ENCODE measurements at regions not wholly inside any gene's neighbourhood (a gene's known extent, or its start where the extent isn't known, plus 50 kb on each side); places are given as distances from the start of the nearest gene placed in this dataset.
A peak's percentile ranks its signal among the peaks of the same experiment; 100 is the strongest.

DNA sequence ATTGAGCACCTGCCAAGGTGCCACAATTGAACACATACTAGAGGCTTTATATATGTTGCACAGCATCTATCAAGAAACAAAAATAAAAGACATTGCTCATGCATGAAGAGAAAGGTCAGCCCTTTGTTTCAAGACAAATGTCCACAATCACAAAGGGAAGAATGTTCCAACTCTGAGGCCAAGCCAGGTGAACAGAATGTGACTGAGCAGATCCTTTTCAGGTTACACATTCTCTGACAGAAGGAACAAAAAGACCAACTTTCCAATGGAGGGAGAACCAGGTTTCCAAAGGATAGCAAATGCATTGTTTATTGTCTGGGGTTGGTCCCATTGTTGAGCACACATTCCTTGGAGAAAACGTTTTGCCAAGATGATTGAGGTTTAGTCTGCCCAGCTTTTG lies 50.2 kb upstream of the FAM174B start:
- no peaks in the 10 kb centered on the region; the same call in 1 of the 2 replicates for H3K9me3 ChIP-seq (ENCODE audit: insufficient read depth, low read length)
- no peak for DNase-seq (ENCODE audit: low read depth, low spot score)
- H3K36me3 ChIP-seq (ENCODE audit: insufficient read depth, insufficient read length, low read length) = no peaks in the 10 kb centered on the region
- no peak overlapping the region for H3K4me3 ChIP-seq (ENCODE audit: insufficient read length, low read depth)
- H3K9ac ChIP-seq (ENCODE audit: insufficient read length, low read depth) = no peak overlapping the region
- H3K27me3 ChIP-seq (ENCODE audit: insufficient read depth, insufficient read length) = no peaks in the 10 kb centered on the region
- peaks cover 3% of the 10 kb centered on the region for H3K4me1 ChIP-seq (ENCODE audit: insufficient read depth, insufficient read length)
- TF ChIP-seq ZNF274 (IDR thresholded peaks at IDR 0.05; ENCODE audit: low read depth, low read length) (no peak), YY1 (IDR thresholded peaks at IDR 0.05; ENCODE audit: insufficient read depth, insufficient read length) (no peak), SUZ12 (IDR thresholded peaks at IDR 0.05; ENCODE audit: extremely low read depth, insufficient read depth, insufficient read length) (no peak)

DNA sequence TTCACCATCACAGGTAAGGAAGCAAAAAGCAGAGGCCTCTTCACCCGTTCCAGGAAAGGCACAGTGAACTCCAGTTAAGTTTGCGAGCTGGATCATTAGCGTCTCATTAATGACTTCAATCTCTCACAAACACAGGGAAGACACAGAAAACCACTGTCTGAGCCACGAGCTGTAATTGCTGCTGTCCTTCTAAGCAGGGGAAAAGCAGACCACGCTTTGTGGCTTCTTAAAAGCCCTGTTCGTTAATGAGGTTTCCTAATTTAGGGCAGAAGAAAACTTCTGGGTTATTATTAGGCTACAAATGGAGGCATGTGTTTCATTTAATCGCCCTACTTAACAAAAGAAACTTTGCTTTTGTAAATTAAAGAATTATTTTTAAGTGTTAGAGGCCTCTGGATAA lies 50.6 kb upstream of the FAM174B start:
- Histone ChIP-seq H3K9me3 (ENCODE audit: insufficient read depth, low read length) (no peaks in the 10 kb centered on the region; the same call in 1 of the 2 replicates), H3K9ac (ENCODE audit: insufficient read length, low read depth) (no peak overlapping the region), H3K4me1 (ENCODE audit: insufficient read depth, insufficient read length) (peaks cover 3% of the 10 kb centered on the region), H3K4me3 (ENCODE audit: insufficient read length, low read depth) (no peak overlapping the region), H3K27me3 (ENCODE audit: insufficient read depth, insufficient read length) (no peaks in the 10 kb centered on the region), H3K36me3 (ENCODE audit: insufficient read depth, insufficient read length, low read length) (no peaks in the 10 kb centered on the region)
- no peak for DNase-seq (ENCODE audit: low read depth, low spot score)
- no peak for TF ChIP-seq ZNF274 (IDR thresholded peaks at IDR 0.05; ENCODE audit: low read depth, low read length)
- no peak for TF ChIP-seq SUZ12 (IDR thresholded peaks at IDR 0.05; ENCODE audit: extremely low read depth, insufficient read depth, insufficient read length)
- TF ChIP-seq YY1 (IDR thresholded peaks at IDR 0.05; ENCODE audit: insufficient read depth, insufficient read length) = no peak

DNA sequence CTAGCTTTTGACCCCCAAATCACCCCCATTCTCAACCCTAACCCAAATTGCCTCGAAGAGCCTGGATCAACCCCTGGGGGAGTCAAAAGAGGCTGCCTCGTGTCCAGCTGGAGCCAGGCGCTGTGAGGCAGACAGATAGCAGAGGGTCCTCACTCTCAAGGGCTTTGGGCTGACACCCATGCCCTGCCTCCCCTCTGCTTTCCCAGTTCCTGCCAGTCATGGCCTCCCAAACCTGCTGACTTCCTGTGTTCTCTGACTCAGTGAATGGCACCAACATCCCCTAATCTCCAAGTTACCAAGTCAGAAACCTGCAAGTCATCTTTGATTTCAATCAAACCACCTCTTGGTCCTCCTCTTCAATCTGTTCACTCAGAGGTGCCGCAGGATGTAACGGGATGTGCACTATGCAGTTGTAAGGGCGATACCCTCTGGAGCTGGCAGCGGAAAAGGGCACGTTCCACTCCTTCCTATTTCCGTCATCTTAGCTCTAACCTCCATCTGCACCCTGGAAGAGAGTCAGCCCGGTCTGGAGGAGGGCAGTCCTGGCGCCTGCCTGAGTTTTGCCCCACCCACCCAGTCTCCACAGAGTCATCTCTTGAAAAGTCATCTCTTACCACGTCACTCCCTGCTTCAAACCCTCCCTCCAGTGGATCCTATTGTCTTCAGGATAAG lies 52.4 kb upstream of the FAM174B start:
- TF ChIP-seq ZNF274 (IDR thresholded peaks at IDR 0.05; ENCODE audit: low read depth, low read length) (no peak), YY1 (IDR thresholded peaks at IDR 0.05; ENCODE audit: insufficient read depth, insufficient read length) (no peak), SUZ12 (IDR thresholded peaks at IDR 0.05; ENCODE audit: extremely low read depth, insufficient read depth, insufficient read length) (no peak)
- Histone ChIP-seq H3K9ac (ENCODE audit: insufficient read length, low read depth) (no peak overlapping the region), H3K9me3 (ENCODE audit: insufficient read depth, low read length) (no peaks in the 10 kb centered on the region; the same call in 1 of the 2 replicates), H3K36me3 (ENCODE audit: insufficient read depth, insufficient read length, low read length) (no peaks in the 10 kb centered on the region), H3K4me1 (ENCODE audit: insufficient read depth, insufficient read length) (peaks cover 3% of the 10 kb centered on the region), H3K27me3 (ENCODE audit: insufficient read depth, insufficient read length) (no peaks in the 10 kb centered on the region), H3K4me3 (ENCODE audit: insufficient read length, low read depth) (no peak overlapping the region)
- DNase-seq (ENCODE audit: low read depth, low spot score) = no peak

DNA sequence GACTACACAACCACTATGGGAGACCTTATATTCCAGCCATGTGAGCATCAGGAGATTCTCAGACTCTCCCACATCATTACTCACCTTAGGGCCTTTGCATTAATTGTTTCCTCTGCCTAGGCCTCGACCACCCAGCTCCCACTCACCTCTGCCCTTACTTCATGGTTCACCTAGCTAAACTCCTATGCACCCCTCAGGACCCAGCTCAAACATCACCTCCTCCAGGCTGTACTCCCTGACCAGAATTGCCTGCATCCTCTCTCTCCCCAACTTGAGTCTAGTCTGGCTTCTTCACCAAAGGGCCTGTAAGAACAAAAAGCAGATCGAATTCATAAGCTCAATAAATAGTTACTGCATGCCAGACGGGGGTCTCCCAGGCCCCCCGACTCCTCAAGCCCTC lies 53.1 kb upstream of the FAM174B start:
- DNase-seq (ENCODE audit: low read depth, low spot score) = no peak
- TF ChIP-seq SUZ12 (IDR thresholded peaks at IDR 0.05; ENCODE audit: extremely low read depth, insufficient read depth, insufficient read length) = no peak
- no peak for TF ChIP-seq YY1 (IDR thresholded peaks at IDR 0.05; ENCODE audit: insufficient read depth, insufficient read length)
- no peak for TF ChIP-seq ZNF274 (IDR thresholded peaks at IDR 0.05; ENCODE audit: low read depth, low read length)
- no peak overlapping the region for H3K4me3 ChIP-seq (ENCODE audit: insufficient read length, low read depth)

DNA sequence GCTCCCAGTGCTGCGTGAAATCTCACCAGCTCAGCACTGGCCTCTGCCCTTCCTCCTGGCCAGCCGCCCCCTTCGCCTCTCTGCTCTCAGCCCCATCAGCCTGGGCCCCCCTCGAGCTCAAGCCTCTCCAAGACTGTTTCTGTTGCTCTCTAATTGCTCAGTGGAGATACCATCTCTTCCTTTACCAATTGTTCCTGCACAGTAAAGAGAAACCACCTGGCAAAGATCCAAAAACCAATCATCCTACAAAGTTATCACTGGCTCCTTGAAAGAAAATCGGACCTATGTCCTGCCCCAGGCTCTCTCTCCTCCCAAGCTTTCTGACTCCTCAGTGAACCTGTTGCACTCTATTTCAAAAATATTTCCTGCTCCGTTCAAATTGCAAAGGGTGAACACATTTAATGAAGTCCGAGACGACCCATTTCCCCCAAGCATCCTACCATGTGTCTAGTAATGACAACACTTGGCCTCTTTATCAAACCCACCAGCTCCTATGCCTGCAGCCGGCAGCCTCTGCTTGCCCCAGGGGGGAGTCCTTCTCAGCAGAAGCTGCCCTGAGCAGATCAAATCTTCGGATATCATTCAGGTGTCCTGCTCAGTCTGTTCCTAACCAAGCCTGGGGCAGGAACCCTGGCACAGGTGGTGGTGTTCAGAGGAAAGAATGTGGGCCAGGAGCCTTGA lies 53.7 kb upstream of the FAM174B start:
- no peaks in the 10 kb centered on the region for H3K27me3 ChIP-seq (ENCODE audit: insufficient read depth, insufficient read length)
- H3K9ac ChIP-seq (ENCODE audit: insufficient read length, low read depth) = no peak overlapping the region
- DNase-seq (ENCODE audit: low read depth, low spot score) = no peak
- H3K36me3 ChIP-seq (ENCODE audit: insufficient read depth, insufficient read length, low read length) = no peaks in the 10 kb centered on the region
- no peaks in the 10 kb centered on the region; the same call in 1 of the 2 replicates for H3K9me3 ChIP-seq (ENCODE audit: insufficient read depth, low read length)
- no peak overlapping the region for H3K4me3 ChIP-seq (ENCODE audit: insufficient read length, low read depth)
- peaks cover 3% of the 10 kb centered on the region for H3K4me1 ChIP-seq (ENCODE audit: insufficient read depth, insufficient read length)
- TF ChIP-seq ZNF274 (IDR thresholded peaks at IDR 0.05; ENCODE audit: low read depth, low read length) (no peak), SUZ12 (IDR thresholded peaks at IDR 0.05; ENCODE audit: extremely low read depth, insufficient read depth, insufficient read length) (no peak), YY1 (IDR thresholded peaks at IDR 0.05; ENCODE audit: insufficient read depth, insufficient read length) (no peak)

More for the DNA sequence above, 53.1 kb upstream of the FAM174B start:
- Histone ChIP-seq H3K9me3 (ENCODE audit: insufficient read depth, low read length) (no peaks in the 10 kb centered on the region; the same call in 1 of the 2 replicates), H3K9ac (ENCODE audit: insufficient read length, low read depth) (no peak overlapping the region), H3K36me3 (ENCODE audit: insufficient read depth, insufficient read length, low read length) (no peaks in the 10 kb centered on the region), H3K4me1 (ENCODE audit: insufficient read depth, insufficient read length) (peaks cover 3% of the 10 kb centered on the region), H3K27me3 (ENCODE audit: insufficient read depth, insufficient read length) (no peaks in the 10 kb centered on the region)

DNA sequence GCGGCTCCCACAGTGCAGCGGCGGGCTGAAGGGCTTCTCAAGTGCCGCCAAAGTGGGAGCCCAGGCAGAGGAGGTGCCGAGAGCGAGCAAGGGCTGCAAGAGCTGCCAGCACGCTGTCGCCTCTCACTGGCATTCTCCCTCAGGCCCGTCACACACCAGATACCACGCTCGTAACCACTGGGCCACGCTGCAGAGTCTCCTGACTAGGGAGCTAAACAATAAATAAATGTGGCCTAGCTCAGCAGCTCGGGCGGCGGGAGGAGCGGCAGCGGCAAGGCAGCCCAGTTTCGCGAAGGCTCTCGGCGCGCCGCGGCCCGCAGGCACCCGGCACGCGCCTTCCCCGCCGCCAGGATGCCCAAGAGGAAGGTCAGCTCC lies 55.9 kb upstream of the FAM174B start:
- Histone ChIP-seq H3K9me3 (ENCODE audit: insufficient read depth, low read length) (no peaks in the 10 kb centered on the region; the same call in 1 of the 2 replicates), H3K4me1 (ENCODE audit: insufficient read depth, insufficient read length) (peaks cover 3% of the 10 kb centered on the region), H3K36me3 (ENCODE audit: insufficient read depth, insufficient read length, low read length) (no peaks in the 10 kb centered on the region), H3K9ac (ENCODE audit: insufficient read length, low read depth) (no peak overlapping the region), H3K4me3 (ENCODE audit: insufficient read length, low read depth) (no peak overlapping the region), H3K27me3 (ENCODE audit: insufficient read depth, insufficient read length) (no peaks in the 10 kb centered on the region)
- DNase-seq (ENCODE audit: low read depth, low spot score) = no peak
- TF ChIP-seq SUZ12 (IDR thresholded peaks at IDR 0.05; ENCODE audit: extremely low read depth, insufficient read depth, insufficient read length) (no peak), ZNF274 (IDR thresholded peaks at IDR 0.05; ENCODE audit: low read depth, low read length) (no peak), YY1 (IDR thresholded peaks at IDR 0.05; ENCODE audit: insufficient read depth, insufficient read length) (no peak)

DNA sequence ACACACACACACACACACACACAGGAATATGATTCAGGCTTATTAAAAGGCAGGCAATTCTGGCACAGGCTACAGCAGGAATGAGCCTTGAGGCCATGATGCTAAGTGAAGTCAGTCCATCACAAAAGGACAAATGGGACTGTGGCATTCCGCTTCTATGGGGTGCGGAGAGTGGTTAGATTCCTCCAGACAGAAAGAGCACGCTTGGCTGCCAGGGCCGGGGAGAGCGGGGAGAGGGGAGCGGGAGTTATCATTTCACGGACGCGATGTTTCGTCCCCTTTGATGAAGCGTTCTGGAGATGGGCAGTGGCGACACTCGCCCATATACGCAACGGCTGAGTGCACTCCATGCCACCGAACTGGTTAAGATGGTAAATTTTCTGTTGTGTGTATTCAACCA lies 58.5 kb upstream of the FAM174B start:
- TF ChIP-seq YY1 (IDR thresholded peaks at IDR 0.05; ENCODE audit: insufficient read depth, insufficient read length) = no peak
- TF ChIP-seq ZNF274 (IDR thresholded peaks at IDR 0.05; ENCODE audit: low read depth, low read length) = no peak
- no peak for TF ChIP-seq SUZ12 (IDR thresholded peaks at IDR 0.05; ENCODE audit: extremely low read depth, insufficient read depth, insufficient read length)

More for the DNA sequence above, 58.5 kb upstream of the FAM174B start:
- Histone ChIP-seq H3K36me3 (ENCODE audit: insufficient read depth, insufficient read length, low read length) (no peaks in the 10 kb centered on the region), H3K4me3 (ENCODE audit: insufficient read length, low read depth) (peak overlapping the region; percentile 64), H3K9me3 (ENCODE audit: insufficient read depth, low read length) (no peaks in the 10 kb centered on the region; the same call in 1 of the 2 replicates), H3K4me1 (ENCODE audit: insufficient read depth, insufficient read length) (no peaks in the 10 kb centered on the region), H3K9ac (ENCODE audit: insufficient read length, low read depth) (peak overlapping the region; percentile 89), H3K27me3 (ENCODE audit: insufficient read depth, insufficient read length) (no peaks in the 10 kb centered on the region)
- peak; percentile 75 for DNase-seq (ENCODE audit: low read depth, low spot score)
